ENCODE measurements at regions not wholly inside any gene's neighbourhood (a gene's known extent, or its start where the extent isn't known, plus 50 kb on each side); places are given as distances from the start of the nearest gene placed in this dataset.

DNA sequence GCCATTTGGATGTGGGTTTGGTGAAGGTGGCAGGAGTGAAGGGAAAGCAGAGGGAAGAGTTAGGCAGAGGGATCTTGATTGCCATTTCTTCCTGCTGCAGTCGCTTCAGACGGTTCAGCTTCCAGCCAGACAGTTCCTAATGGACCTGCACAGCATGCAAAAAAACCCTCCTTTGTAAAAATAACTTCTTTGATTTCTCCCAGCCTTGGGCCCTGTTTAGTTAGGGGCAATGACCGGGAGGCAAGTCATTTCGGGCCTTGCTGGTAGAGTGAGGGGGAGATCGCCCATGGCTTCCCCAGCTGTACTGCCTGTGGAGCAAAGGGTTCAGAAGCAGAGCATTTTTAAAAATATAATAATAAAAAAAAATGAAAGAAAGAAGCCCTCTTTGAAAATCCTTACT is 67.2 kb upstream of the TLE1 start:
- TF ChIP-seq, protein P1, sequence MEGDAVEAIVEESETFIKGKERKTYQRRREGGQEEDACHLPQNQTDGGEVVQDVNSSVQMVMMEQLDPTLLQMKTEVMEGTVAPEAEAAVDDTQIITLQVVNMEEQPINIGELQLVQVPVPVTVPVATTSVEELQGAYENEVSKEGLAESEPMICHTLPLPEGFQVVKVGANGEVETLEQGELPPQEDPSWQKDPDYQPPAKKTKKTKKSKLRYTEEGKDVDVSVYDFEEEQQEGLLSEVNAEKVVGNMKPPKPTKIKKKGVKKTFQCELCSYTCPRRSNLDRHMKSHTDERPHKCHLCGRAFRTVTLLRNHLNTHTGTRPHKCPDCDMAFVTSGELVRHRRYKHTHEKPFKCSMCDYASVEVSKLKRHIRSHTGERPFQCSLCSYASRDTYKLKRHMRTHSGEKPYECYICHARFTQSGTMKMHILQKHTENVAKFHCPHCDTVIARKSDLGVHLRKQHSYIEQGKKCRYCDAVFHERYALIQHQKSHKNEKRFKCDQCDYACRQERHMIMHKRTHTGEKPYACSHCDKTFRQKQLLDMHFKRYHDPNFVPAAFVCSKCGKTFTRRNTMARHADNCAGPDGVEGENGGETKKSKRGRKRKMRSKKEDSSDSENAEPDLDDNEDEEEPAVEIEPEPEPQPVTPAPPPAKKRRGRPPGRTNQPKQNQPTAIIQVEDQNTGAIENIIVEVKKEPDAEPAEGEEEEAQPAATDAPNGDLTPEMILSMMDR (IDR thresholded peaks at IDR 0.05), result no peak
- TF ChIP-seq POLR2A (IDR thresholded peaks at IDR 0.05) (no peak), EP300 (IDR thresholded peaks at IDR 0.05) (no peak)
